NCI-H748 treated with DMSO at 0.1 percent for 48 hours (cell line): ENCODE measurements at regions not wholly inside any gene's neighbourhood (a gene's known extent, or its start where the extent isn't known, plus 50 kb on each side); places are given as distances from the start of the nearest gene placed in this dataset.
"Not testable (repeated sequence)": the region's sequence is repeated elsewhere in the genome, so short reads cannot be mapped to it uniquely, and the experiment has no call there.

ENCODE experiments used
- DNase-seq: peaks from one replicate; lab custom pipeline; 2025; lab: John Stamatoyannopoulos, UW

DNA sequence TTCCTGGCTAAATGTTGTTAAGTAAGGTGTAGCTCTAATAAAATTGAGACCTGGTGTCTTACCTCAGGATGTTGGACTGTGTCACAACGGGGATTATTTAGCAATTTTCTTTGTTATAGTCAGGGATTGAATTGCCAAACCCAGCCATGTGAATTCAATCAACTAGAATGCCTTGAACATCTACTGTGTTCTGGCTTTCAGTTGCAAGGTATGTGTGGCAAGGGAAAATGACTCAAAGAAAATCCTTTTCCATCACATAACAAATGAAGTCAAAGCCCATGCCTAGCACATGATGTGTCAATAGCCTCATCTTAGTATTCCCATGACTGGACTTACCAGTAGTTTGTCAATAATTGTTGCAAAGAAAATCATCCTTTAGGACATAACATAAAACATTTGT, 519.8 kb upstream of the FLRT2 start:
- DNase-seq: no peak

DNA sequence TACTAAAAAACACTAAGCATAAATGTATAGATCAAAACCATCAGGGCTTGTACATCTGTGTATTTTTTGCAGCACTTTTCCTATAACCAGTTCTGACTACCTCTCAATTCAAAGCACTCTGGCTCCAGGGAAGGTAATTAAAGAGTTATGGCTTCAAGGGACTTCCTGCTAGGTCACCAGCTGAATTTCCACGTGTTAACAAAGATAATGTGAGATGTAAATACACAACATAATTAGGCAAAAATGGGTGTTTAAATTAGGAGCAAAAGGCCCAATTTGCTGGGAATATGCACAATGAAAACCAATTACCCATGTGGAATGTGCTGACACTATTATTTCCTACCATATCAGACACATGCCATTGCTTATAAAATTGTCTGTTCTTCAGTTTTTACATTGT, 513.4 kb upstream of the FLRT2 start:
- DNase-seq: peak; percentile 91

DNA sequence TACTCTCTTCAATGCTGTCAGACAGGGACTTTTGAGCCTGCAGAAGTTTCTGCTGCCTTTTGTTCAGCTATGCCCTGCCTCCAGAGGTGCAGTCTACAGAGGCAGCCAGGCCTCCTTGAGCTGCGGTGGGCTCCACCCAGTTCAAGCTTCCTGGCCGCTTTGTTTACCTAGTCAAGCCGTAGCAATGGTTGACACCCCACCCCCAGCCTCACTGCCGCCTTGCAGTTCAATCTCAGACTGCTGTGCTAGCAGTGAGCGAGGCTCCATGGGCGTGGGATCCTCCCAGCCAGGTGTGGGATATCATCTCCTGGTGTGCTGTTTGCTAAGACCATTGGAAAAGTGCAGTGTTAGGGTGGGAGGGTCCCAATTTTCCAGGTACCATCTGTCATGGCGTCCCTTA, 506.1 kb upstream of the FLRT2 start:
- DNase-seq: not testable (repeated sequence)

DNA sequence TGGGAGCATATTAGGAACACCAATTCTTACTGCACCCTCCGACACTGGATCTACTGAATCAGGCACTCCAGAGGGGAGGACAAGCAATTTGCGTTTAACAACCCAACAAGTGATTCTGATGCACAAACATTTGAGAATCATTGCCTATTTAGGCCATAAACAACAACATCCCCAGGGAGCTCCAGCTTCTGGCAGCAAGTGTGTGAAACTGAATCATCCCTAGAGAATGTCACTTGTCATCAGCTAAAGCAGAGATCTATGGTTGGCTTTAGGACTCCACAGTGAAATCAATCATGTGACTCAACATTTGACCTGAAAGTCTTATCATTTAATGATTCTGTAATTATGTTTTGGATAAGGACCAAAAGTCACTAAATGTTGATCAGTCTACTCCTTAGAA, 505.0 kb upstream of the FLRT2 start:
- no peak for DNase-seq

DNA sequence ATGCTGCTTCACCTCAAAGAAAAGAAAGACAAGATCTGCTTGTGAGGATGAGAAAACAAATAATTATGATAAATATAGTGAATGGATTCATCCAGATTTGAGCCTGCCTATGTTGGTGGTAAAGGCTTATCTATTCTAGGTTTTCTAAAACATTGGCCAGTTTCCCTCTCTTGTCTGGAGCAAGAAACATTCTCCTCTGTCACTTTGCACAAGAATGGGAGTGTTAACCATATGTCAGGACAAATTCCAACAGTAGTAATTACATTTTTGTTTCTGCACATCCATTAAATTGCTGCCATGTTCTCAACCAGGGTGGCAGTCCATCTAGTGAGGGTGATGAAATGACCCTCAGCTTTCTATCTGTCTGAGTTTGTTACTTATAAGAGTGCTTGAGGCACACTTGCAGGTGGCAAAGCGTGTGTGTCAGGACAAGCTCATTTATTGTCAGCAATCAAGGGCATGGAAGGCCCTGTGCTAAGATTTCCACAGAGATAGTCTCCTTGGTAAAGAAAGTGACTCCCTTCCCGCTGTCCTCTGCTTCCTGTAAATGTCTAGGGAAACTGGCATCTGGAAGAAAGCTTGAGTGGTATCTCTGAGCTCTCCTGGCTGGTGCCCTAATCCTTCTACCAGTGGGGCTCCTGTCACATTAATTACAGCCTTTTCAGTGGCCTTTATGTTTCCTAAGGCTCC, 502.1 kb upstream of the FLRT2 start:
- DNase-seq: no peak

DNA sequence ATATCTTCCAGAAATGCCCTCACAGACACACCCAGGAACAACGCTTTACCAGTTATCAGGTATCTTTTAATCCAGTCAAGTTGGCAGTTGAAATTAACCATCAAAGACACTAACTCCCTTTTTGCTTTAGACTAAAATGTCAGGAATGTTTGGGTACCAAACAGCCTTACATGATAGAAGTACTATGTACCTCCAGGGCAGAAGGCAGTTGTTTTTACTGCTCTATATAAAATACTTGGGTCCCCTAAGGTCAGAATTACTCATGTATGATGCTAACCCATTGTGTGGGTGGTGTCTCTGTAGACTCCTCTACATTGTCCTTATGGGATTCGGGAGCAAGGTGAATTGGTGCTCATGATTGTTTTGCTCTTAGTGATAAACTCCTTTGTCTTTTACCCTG, 492.5 kb upstream of the FLRT2 start:
- no peak for DNase-seq

DNA sequence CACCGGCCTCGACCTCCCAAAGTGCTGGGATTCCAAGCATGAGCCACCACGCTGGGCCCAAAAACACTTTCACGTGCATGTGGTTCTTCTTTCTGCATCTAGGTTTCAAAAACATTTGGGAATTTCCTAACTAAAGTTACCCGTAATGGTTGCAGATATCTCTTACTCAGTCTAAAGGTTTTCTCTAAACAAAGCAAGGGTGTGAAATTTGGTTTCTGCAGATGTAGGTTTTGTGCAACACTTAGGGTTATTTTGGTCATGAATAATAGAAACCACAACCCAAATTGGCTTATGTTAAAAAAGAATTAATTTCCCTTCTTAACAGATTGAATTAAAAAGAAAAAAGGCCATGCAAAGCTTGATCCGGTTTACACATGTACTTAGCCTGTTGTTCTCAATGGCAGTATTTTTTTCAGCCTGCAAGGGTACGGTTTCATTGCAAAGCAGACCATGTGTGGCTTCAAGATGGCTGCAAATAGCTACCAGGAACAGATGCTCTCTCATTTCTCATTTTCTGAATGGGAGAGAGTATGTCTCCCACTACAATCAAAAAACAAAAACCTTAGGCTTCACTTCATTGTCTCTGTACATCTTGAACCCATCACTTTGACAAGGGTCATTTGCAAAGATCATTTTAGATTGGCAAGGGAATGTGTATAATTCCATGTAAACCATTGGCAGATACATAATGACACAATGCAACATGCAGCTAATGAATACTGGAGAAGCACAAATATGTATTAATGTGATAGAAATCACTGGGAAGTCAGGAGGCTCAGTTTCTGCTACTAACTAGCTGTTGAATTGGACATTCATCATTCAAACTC, 491.2 kb upstream of the FLRT2 start:
- no peak for DNase-seq

DNA sequence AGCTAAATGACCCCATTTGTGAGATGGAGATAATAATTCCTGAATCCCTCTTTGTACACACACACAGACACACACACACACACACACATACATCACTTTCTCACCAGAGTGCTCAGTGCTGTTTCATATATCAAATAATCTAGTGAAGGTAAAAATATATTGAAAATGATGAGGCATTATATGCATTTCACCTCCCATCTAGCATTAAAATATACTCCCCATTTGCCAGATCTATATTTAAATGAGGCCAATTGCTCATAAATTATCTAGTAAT, 490.7 kb upstream of the FLRT2 start:
- DNase-seq: no peak

DNA sequence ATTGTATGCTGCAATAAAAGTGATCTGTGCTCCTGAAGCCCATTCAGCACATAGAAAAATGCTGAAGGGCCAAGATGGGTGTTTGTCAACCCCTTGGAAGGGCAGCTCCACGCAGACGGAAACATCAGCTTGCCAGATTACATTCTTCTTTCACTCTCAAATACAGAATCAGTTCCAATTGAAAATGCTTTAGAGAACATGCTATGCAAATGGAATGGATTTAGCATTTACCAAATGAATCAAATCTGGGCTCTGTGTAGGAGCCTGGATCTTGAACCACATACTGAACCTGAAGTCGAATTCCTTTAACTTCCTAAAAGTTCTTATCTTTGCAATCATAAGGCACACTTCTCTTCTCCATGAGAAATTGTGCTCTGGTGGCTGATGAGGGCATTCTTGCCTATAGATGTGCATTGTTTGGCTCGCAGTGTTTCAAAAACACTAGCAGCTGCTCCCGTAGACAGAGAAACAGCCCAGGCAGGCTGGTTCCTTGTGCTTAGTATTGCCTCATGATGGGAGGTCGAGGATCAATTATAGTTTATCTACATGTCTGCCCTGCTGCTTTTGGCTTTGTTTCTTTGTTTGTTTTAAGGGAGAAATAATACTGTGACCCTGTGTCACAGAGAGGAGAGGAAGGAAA, 489.8 kb upstream of the FLRT2 start:
- peak; percentile 90 for DNase-seq

DNA sequence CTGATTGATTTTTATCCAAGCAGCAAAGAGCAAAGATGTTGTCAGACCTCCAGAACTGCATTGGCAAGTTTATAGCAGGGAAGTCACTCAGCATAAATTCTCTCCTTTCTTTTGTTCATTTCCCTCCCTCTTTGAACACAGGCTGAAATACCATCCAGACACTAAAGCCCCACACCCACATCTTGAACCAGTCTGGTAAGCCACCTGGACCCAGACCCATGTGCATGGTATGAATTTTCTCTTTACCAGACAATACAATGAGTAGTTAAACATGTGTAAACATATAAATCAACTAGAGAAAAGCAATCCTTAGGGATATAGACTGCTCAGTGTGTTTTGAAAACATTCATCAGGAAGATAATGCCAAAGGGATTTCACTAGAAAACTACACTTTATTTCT, 488.3 kb upstream of the FLRT2 start:
- peak; percentile 91 for DNase-seq

DNA sequence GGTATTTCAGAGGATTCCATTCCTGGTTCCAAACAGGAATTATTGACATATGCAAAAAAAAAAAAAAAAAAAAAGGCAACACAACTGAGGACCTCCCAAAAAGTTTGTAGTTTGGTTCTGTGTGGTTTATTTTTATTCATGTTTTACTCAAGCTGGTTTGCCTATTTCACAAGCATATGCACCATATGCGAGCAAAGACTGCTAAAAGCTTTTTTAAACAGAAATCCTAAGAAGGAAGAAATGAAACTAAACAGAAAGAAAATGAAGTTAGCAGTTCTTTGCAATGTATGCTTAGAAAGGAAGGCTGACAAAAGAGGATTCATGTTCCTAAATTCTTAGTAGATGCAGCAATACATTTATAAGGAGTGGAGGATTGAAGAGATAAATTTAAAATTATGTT, 487.6 kb upstream of the FLRT2 start:
- DNase-seq: no peak

DNA sequence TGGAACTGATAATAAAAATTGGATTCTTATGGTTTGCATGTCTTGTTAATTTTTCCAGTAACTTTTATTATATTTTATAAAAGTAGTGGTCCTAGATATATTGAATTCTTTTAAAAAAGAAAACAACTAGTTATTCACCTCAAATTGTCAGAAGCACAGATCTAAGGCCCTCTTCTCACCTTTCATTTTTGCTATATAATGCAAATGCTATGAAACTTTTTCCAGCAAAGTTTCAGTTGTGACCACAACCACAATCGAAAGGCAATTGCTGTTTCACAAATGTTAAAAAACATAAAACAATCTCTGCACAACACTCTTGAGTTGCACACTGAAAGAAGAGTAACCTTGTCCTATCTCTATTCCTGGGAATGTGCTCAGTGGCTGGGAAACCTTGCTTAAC, 479.8 kb upstream of the FLRT2 start:
- no peak for DNase-seq

DNA sequence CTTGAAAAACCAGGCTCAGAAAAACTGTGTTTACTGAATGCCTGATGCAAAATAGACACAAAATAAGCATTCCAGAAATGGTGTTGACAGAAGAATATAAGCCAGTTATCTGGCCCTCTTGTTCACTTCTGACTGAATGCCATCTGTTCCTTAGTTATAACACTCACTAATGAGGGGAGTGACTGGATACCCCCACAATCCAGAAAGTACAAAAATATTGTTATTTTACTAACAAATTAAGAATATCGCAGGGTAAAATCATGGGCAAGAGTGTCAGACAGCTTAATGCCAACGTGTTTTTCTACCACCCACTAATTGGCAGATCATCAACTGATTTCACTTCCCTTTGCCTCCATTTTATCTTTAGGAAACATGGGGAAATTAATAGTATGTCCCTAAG, 477.3 kb upstream of the FLRT2 start:
- DNase-seq: no peak

DNA sequence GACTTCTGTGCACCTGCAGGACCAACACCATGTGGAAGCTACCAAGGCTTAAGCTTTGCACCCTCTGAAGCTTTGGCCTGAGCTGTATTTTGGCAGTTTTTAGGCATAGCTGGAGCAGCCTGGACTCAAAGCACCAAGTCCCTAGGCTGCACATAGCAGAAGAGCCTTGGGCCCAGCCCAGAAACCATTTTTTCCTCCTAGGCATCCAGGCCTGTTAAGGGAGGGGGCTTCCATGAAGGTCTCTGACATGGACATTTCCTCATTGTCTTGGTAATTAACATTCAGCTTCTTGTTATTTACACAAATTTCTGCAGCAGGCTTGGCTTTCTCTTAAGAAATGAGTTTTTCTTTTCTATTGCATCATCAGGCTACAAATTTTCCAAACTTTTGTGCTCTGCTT, 475.8 kb upstream of the FLRT2 start:
- no peak for DNase-seq

DNA sequence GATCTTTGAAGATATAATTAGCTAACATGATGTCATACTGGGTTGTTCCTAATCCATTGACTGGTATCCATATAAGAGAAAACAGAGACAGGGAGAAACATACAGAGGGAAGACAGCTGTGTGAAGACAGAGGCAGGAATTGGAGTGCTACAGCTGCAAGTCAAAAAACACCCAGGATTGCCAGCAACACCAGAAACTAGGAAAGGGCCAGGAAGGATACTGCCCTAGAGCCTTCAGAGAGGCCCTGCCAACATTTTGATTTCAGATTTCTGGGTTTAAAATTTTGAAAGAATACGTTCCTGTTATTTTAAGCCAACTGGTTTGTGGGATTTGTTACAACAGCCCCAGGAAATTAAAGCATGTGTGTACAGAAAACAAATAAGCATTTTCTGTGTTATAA, 473.7 kb upstream of the FLRT2 start:
- DNase-seq: no peak

DNA sequence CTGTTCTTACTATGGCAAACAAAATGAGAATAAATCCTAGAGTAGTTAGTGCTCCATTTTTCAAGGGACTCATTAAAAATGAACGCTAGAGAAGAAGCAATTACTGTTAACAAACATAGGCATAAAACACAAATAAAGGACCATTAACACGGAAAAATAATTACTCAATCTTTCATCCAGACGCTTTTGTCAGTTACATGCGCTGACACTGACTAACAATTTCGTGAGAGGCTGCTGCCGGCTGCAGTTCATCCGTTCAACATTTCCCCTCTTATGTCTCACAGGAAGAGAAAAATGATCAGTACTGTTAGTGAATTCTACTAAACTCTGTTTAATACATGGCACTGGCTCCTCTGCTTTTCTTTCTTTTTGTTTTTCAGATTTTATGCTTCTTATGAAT, 472.7 kb upstream of the FLRT2 start:
- peak; percentile 29 for DNase-seq

DNA sequence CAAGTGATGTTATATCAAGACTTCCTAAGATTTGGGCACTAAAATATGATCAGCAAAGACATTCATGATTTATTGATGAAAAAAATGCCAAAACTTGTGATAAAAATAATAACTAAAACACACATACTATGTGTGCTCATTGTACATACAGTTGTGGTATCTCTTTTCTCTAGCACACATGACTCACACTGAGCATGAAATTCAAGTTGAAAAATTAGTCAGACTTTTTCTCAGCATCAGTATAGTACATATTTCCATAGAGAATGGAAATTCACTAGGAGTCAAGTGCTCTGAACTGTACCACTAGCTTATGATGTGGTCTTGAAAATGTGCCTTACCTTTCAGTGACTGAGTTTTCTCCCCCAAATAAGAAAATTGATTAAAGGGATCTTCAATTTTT, 471.8 kb upstream of the FLRT2 start:
- no peak for DNase-seq

DNA sequence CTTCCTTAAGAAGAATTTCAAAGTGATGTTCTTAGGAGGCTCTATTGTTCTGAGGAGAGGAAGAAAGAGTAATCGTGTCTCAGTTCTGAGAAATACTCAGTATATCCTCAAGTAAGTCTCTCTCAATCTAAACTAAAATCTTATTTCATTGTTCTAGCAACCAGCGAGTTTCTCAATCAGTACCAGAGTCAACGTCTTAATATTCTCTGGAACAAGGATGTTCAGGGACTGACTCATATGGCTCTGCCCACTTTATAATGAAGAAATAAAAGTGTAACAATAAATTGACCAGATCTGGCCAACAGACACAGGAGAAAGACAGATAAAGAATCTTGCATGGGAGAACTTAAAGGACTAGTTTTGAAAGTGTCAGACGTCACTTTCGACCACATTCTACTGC, 469.8 kb upstream of the FLRT2 start:
- no peak for DNase-seq

DNA sequence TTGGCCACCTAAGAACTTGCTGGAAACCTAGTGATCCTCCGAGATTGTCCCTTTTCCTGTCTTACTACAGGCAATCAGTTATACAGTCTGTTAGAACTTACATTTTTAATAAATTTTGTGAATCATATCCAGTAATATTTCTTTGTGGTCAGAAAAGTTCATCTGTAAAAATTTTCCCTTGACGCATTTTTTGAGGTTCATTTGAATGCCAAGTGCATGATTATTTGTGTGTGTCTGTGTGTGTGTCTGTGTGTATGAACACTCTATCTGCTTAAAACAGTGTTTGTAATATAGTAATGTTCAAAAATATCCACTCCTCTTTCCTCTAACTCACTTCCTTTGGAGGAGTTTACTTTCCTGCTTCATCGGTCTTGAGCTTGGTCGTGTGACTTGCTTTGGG, 468.7 kb upstream of the FLRT2 start:
- DNase-seq: no peak

DNA sequence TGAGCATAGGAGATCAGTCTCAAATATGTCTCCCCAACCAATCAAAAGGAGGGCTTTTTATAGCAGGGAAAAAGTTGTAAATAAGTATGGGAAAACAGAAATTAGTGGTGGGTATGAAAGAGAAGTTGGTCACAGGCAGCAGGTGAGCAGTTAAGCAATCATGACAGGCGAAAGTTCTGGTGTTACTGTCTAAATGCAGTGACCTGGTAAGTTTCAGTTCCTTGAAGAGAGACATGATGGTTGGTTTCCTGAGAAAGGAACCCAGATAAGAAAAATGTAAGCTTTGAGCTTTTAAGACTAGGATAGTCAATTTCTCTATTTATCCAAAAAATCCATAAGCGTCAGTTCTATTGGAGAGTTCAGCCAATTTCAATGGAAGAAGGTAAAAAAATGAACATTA, 466.2 kb upstream of the FLRT2 start:
- no peak for DNase-seq

DNA sequence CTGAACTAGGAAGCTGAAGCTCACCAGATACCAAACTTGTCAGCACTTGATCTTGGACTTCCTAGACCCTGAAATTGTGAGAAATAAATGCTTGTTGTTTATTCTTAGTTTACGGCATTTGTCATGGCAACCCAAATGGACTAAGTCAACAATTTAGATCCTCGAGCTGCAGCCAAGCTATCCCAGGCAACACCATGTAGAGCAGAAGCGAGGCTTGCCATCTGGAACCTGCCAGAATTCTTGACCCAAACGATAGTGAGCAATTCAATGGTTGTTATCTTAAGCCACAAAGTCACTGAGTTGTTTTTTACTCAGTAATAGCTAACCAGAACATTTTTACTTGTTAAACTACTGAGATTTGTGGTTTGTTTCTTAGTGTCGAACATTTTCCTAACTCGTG, 458.5 kb upstream of the FLRT2 start:
- no peak for DNase-seq

DNA sequence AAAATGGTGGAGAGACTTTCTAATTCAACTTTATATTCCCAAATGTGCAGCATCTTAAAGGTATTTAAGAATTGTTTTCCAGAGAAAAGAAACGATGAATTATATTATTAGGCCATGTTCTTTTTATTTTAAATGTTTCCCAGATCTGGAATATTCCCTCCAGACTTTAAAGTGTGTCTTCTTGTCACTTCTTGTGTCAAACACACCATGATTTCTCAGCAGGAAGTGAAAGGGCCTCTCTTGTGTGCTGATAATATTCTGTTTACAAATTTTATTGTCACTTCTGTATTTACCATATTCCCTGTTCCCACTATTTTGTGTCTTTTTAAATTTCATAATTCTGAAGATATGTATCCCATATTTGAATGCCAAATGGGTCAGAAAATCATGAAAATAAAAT, 455.0 kb upstream of the FLRT2 start:
- DNase-seq: no peak

DNA sequence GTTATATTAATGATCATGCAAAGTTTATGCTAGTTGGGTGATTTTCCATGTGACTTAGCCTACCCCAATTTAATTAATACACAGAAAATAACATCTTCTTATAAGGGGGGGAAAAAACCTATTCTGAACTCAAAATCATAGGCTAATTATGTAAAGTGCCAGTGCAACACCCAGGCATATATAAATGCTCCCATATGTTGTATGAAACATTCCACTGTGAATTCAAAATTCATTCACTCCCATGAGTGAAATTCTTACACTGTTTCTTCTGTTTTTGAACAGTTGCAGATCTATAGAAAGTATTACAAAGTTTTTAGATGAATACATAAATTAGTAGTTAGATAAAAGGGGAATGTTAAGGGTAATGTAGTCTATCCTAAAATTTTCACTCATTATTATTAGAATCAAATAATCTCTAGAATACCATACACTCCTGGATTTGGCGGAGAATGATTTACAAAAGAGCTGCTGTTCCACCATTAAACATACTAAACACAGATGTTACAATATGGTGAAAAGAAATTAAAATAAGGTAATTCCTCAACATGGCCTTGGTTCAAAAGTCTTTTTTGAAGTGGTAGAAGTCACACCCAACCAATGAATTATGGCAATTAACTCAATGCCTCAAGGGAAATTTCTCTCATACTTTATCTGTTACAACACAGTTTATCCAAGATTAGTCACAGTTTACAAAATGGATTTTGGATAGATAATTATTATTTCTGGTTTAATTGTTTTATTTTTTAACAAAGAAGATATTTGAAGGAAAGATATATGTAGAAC, 454.1 kb upstream of the FLRT2 start:
- DNase-seq: no peak
